ENCODE measurements at regions not wholly inside any gene's neighbourhood (a gene's known extent, or its start where the extent isn't known, plus 50 kb on each side); places are given as distances from the start of the nearest gene placed in this dataset.
"Not testable (repeated sequence)": the region's sequence is repeated elsewhere in the genome, so short reads cannot be mapped to it uniquely, and the experiment has no call there.

- DNase-seq (ENCODE audit: low read depth, low spot score), result no peak
Observed at GRCh38 chr2:123597988-123598387, 427.1 kb upstream of the CNTNAP5 start.

- DNase-seq (ENCODE audit: low read depth, low spot score), result no peak
Observed at GRCh38 chr2:123606631-123607030, 418.5 kb upstream of the CNTNAP5 start.

GRCh38 chr2:123609077-123609476 lies 416.0 kb upstream of the CNTNAP5 start:
- no peak for DNase-seq (ENCODE audit: low read depth, low spot score)

- no peak for DNase-seq (ENCODE audit: low read depth, low spot score)
Observed at GRCh38 chr2:123614596-123614995, 410.5 kb upstream of the CNTNAP5 start.

GRCh38 chr2:123618642-123619041 lies 406.4 kb upstream of the CNTNAP5 start:
- not testable (repeated sequence) for DNase-seq (ENCODE audit: low read depth, low spot score)

- no peak for DNase-seq (ENCODE audit: low read depth, low spot score)
Observed at GRCh38 chr2:123624816-123625215, 400.3 kb upstream of the CNTNAP5 start.

GRCh38 chr2:123636232-123636631 lies 388.9 kb upstream of the CNTNAP5 start:
- no peak for DNase-seq (ENCODE audit: low read depth, low spot score)

- no peak for DNase-seq (ENCODE audit: low read depth, low spot score)
Observed at GRCh38 chr2:123640685-123641335, 384.3 kb upstream of the CNTNAP5 start.

GRCh38 chr2:123644053-123644452 lies 381.0 kb upstream of the CNTNAP5 start:
- DNase-seq (ENCODE audit: low read depth, low spot score), result no peak

- DNase-seq (ENCODE audit: low read depth, low spot score), result no peak
Observed at GRCh38 chr2:123648016-123648415, 377.1 kb upstream of the CNTNAP5 start.

GRCh38 chr2:123648956-123649355 lies 376.1 kb upstream of the CNTNAP5 start:
- no peak for DNase-seq (ENCODE audit: low read depth, low spot score)

GRCh38 chr2:123651151-123651550 lies 373.9 kb upstream of the CNTNAP5 start:
- DNase-seq (ENCODE audit: low read depth, low spot score), result no peak

GRCh38 chr2:123652320-123652719 lies 372.8 kb upstream of the CNTNAP5 start:
- DNase-seq (ENCODE audit: low read depth, low spot score), result no peak

GRCh38 chr2:123656590-123656989 lies 368.5 kb upstream of the CNTNAP5 start:
- no peak for DNase-seq (ENCODE audit: low read depth, low spot score)

- no peak for DNase-seq (ENCODE audit: low read depth, low spot score)
Observed at GRCh38 chr2:123659120-123659519, 366.0 kb upstream of the CNTNAP5 start.

GRCh38 chr2:123670286-123670685 lies 354.8 kb upstream of the CNTNAP5 start:
- DNase-seq (ENCODE audit: low read depth, low spot score), result no peak

GRCh38 chr2:123683797-123684196 lies 341.3 kb upstream of the CNTNAP5 start:
- DNase-seq (ENCODE audit: low read depth, low spot score), result not testable (repeated sequence)

GRCh38 chr2:123687064-123687463 lies 338.0 kb upstream of the CNTNAP5 start:
- DNase-seq (ENCODE audit: low read depth, low spot score), result no peak

- no peak for DNase-seq (ENCODE audit: low read depth, low spot score)
Observed at GRCh38 chr2:123688231-123688940, 336.7 kb upstream of the CNTNAP5 start.

GRCh38 chr2:123692121-123692520 lies 333.0 kb upstream of the CNTNAP5 start:
- DNase-seq (ENCODE audit: low read depth, low spot score), result no peak

GRCh38 chr2:123693836-123694235 lies 331.3 kb upstream of the CNTNAP5 start:
- no peak for DNase-seq (ENCODE audit: low read depth, low spot score)

- DNase-seq (ENCODE audit: low read depth, low spot score), result no peak
Observed at GRCh38 chr2:123695426-123695825, 329.7 kb upstream of the CNTNAP5 start.

GRCh38 chr2:123696021-123696420 lies 329.1 kb upstream of the CNTNAP5 start:
- no peak for DNase-seq (ENCODE audit: low read depth, low spot score)

Measured in astrocyte of the hippocampus (primary cell).